LNCAP (cell line): ENCODE measurements at regions not wholly inside any gene's neighbourhood (a gene's known extent, or its start where the extent isn't known, plus 50 kb on each side); places are given as distances from the start of the nearest gene placed in this dataset.

ENCODE experiments used
- TF ChIP-seq, protein P1 (sequence below): fragments of 450-650 bp; IDR thresholded peaks from 2 replicates; pipeline ENCODE4 v1.5.1; 2017; ENCODE audit warnings: mild to moderate bottlenecking

GRCh38 chr1:214826619-214827018, 223.6 kb downstream of the CENPF start:
- TF ChIP-seq, protein P1, sequence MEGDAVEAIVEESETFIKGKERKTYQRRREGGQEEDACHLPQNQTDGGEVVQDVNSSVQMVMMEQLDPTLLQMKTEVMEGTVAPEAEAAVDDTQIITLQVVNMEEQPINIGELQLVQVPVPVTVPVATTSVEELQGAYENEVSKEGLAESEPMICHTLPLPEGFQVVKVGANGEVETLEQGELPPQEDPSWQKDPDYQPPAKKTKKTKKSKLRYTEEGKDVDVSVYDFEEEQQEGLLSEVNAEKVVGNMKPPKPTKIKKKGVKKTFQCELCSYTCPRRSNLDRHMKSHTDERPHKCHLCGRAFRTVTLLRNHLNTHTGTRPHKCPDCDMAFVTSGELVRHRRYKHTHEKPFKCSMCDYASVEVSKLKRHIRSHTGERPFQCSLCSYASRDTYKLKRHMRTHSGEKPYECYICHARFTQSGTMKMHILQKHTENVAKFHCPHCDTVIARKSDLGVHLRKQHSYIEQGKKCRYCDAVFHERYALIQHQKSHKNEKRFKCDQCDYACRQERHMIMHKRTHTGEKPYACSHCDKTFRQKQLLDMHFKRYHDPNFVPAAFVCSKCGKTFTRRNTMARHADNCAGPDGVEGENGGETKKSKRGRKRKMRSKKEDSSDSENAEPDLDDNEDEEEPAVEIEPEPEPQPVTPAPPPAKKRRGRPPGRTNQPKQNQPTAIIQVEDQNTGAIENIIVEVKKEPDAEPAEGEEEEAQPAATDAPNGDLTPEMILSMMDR = no peak

- TF ChIP-seq, protein P1 = no peak
These were observed 224.9 kb downstream of the CENPF start for GRCh38 chr1:214827883-214828282.

DNA sequence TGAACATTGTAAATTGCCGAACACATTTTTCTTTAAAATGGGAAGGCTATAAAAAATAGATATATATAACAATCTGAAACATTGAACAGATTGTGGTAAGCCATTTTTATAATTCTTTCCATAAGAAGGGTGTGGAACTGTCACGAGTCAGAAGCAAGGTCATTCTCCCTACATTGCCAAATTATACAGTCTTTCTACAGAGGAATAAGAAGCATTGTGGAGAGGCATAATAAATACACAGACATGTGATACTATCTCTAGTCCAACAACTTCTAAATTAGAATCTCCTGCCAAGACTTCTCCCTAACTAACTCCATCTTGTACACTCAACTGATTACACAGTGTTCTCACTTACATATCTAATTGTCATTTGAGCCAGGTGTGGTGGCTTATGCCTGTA, 227.9 kb downstream of the CENPF start:
- TF ChIP-seq, protein P1 = no peak

- TF ChIP-seq, protein P1 = no peak
These were observed 229.0 kb downstream of the CENPF start for GRCh38 chr1:214831956-214832355.

GRCh38 chr1:214833178-214833756, 230.3 kb downstream of the CENPF start:
- TF ChIP-seq, protein P1 = no peak

DNA sequence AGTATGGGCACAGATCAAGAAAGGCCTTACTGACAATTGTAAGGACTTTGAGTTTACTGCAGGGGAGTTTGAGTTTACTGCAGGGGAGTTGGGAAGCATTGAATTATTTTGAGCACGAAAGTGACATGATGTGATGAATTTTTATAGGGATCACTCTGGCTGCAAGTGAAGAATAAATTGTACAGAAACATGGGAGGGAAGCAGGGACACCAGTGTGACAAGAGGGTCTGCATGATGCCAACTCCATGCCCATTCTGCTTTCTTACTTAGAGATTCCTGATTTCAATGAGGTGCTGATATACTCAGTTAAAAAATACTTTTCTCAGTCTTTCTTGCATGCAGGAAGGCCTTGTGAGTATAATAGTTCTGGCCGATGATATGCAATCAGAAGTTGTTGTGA, 234.4 kb downstream of the CENPF start:
- TF ChIP-seq, protein P1 = no peak

DNA sequence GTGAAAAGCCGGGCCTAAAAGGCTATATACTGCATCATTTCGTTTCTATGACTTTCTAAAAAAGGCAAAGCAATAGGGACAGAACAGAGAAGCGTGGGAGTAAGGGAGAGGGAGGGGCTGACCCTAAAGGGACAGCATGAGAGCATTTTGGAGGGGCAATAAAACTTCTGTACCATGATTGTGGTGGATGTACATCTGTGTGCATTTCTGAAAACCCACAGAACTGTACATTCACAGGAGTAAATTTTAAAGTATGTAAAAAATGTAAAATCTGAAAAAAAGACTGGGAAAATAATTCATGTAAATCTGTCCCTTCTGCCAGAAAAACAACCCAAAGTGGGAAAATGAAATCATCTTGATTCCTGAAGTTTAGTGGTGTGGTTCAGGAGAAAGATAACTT, 235.4 kb downstream of the CENPF start:
- TF ChIP-seq, protein P1 = no peak

DNA sequence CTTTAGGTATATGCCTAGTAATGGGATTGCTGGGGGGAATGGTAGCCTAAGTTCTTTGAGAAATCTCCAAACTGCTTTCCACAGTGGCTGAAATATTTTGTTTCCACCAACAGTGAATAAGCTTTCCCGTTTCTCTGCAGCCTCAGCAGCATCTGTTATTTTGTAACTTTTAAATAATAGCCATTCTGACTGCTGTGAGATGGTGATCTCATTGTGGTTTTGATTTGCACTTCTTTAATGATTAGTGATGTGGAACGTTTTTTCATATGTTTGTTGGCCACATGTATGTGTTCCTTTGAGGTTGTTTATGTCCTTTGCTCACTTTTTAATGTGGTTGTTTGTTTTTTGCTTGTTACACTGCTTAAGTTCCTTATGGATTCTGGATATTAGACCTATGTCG, 237.4 kb downstream of the CENPF start:
- TF ChIP-seq, protein P1 = no peak
